Esophagus squamous epithelium (tissue), 4 donors: ENCODE measurements at regions not wholly inside any gene's neighbourhood (a gene's known extent, or its start where the extent isn't known, plus 50 kb on each side); places are given as distances from the start of the nearest gene placed in this dataset.

ENCODE experiments used
- CTCF ChIP-seq, 6 experiments: fragments of 450-650 bp in 4 of 6; fragments of 200-600 bp in 2 of 6; sonication (generic) in 2 of 6; IDR thresholded peaks; one replicate each; pipeline ENCODE4 v1.5.1; 2016 to 2019; ENCODE audit warnings: antibody characterized with exemption in 6 of 6, mild to moderate bottlenecking in 4 of 6, moderate library complexity in 4 of 6
- POLR2A ChIP-seq, 4 donors: fragments of 450-650 bp; IDR thresholded peaks; one replicate each; pipeline ENCODE4 v1.6.1; 2017; ENCODE audit warnings: antibody characterized with exemption in 4 of 4, mild to moderate bottlenecking in 4 of 4, moderate library complexity in 3 of 4

GRCh38 chr13:99057310-99057975, 79.6 kb upstream of the DOCK9 start:
- TF ChIP-seq CTCF (IDR thresholded peaks at IDR 0.05), result no peak
- TF ChIP-seq POLR2A (IDR thresholded peaks at IDR 0.05), result no peak
